ENCODE measurements at regions not wholly inside any gene's neighbourhood (a gene's known extent, or its start where the extent isn't known, plus 50 kb on each side); places are given as distances from the start of the nearest gene placed in this dataset.

DNA sequence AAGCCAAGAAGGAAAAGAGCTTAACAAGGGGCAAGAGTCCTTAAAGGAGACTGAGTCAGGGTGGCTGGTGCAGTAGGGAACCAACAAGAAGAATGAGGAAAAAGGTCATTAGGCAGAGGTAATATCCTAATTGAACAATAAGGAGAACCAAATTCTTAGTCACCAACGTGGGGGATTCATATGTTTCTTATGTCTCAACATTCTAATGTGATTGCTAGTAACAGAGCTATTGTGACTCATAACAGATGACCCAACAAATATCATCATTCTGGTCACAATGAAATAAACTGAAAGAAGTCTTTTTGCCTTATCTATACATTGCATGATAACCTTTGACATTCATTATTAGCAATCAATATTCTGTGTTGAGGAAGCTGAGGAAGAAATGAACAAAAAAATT is 101.6 kb downstream of the RAP2A start:
- ChIA-PET POLR2A (no interaction called here), CTCF (no interaction called here)
- DNase-seq (ENCODE audit: low spot score) (no peak), ATAC-seq (no peak)
- Mint-ChIP-seq H3K36me3 (no peaks in the 10 kb centered on the region), H3K27me3 (ENCODE audit: low read depth) (no peaks in the 10 kb centered on the region), H3K27ac (no peak overlapping the region), H3K4me3 (no peak overlapping the region), H3K9me3 (0 out of 2 replicates have a peak, but pooled peaks cover 2% of the 10 kb centered on the region), H3K4me1 (no peaks in the 10 kb centered on the region)
- TF ChIP-seq RELA (CRISPR knock-in tag; IDR thresholded peaks at IDR 0.05; ENCODE audit: borderline replicate concordance) (no peak), TP53 (CRISPR knock-in tag; IDR thresholded peaks at IDR 0.05) (no peak), CTCF (IDR thresholded peaks at IDR 0.05) (no peak), ZNF317 (CRISPR knock-in tag; IDR thresholded peaks at IDR 0.05; ENCODE audit: borderline replicate concordance, low read depth) (no peak), ELF4 (CRISPR knock-in tag; IDR thresholded peaks at IDR 0.05; ENCODE audit: low read depth) (no peak), ZNF232 (CRISPR knock-in tag; IDR thresholded peaks at IDR 0.05) (no peak), ZNF423 (CRISPR knock-in tag; IDR thresholded peaks at IDR 0.05) (no peak), ZNF281 (CRISPR knock-in tag; IDR thresholded peaks at IDR 0.05) (no peak), MLX (CRISPR knock-in tag; IDR thresholded peaks at IDR 0.05) (no peak), NFATC4 (CRISPR knock-in tag; IDR thresholded peaks at IDR 0.05) (no peak), ETV6 (CRISPR knock-in tag; IDR thresholded peaks at IDR 0.05) (no peak), OVOL2 (CRISPR knock-in tag; IDR thresholded peaks at IDR 0.05; ENCODE audit: borderline replicate concordance) (no peak), STAT6 (CRISPR knock-in tag; conservative IDR thresholded peaks at IDR 0.05; ENCODE audit: low read depth) (no peak), ZNF416 (CRISPR knock-in tag; IDR thresholded peaks at IDR 0.05) (no peak)
- TF ChIP-seq, protein P1, sequence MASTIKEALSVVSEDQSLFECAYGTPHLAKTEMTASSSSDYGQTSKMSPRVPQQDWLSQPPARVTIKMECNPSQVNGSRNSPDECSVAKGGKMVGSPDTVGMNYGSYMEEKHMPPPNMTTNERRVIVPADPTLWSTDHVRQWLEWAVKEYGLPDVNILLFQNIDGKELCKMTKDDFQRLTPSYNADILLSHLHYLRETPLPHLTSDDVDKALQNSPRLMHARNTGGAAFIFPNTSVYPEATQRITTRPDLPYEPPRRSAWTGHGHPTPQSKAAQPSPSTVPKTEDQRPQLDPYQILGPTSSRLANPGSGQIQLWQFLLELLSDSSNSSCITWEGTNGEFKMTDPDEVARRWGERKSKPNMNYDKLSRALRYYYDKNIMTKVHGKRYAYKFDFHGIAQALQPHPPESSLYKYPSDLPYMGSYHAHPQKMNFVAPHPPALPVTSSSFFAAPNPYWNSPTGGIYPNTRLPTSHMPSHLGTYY (CRISPR knock-in tag; IDR thresholded peaks at IDR 0.05), result no peak
- TF ChIP-seq, protein P2, sequence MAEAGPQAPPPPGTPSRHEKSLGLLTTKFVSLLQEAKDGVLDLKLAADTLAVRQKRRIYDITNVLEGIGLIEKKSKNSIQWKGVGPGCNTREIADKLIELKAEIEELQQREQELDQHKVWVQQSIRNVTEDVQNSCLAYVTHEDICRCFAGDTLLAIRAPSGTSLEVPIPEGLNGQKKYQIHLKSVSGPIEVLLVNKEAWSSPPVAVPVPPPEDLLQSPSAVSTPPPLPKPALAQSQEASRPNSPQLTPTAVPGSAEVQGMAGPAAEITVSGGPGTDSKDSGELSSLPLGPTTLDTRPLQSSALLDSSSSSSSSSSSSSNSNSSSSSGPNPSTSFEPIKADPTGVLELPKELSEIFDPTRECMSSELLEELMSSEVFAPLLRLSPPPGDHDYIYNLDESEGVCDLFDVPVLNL (CRISPR knock-in tag; IDR thresholded peaks at IDR 0.05; ENCODE audit: borderline replicate concordance, low read depth), result no peak

- no peak for DNase-seq (ENCODE audit: low spot score)
- no peak for ATAC-seq
- Mint-ChIP-seq H3K36me3 (no peaks in the 10 kb centered on the region), H3K4me1 (no peaks in the 10 kb centered on the region), H3K27ac (no peak overlapping the region), H3K4me3 (no peak overlapping the region), H3K9me3 (no peaks in the 10 kb centered on the region), H3K27me3 (ENCODE audit: low read depth) (no peaks in the 10 kb centered on the region)
- CTCF ChIA-PET, result no interaction called here
- POLR2A ChIA-PET, result no interaction called here
- TF ChIP-seq HMGXB4 (CRISPR knock-in tag; IDR thresholded peaks at IDR 0.05), result no peak
- TF ChIP-seq ZNF263 (CRISPR knock-in tag; IDR thresholded peaks at IDR 0.05; ENCODE audit: low read depth), result no peak
- no peak for TF ChIP-seq MAX (CRISPR knock-in tag; IDR thresholded peaks at IDR 0.05)
- no peak for TF ChIP-seq AR (CRISPR knock-in tag; IDR thresholded peaks at IDR 0.05)
- no peak for TF ChIP-seq PRRX2 (CRISPR knock-in tag; IDR thresholded peaks at IDR 0.05)
- TF ChIP-seq NFATC4 (CRISPR knock-in tag; IDR thresholded peaks at IDR 0.05), result no peak
Observed at GRCh38 chr13:97537110-97537509, 103.1 kb downstream of the RAP2A start.
